ENCODE measurements at regions not wholly inside any gene's neighbourhood (a gene's known extent, or its start where the extent isn't known, plus 50 kb on each side); places are given as distances from the start of the nearest gene placed in this dataset.
A peak's percentile ranks its signal among the peaks of the same experiment; 100 is the strongest.

DNA sequence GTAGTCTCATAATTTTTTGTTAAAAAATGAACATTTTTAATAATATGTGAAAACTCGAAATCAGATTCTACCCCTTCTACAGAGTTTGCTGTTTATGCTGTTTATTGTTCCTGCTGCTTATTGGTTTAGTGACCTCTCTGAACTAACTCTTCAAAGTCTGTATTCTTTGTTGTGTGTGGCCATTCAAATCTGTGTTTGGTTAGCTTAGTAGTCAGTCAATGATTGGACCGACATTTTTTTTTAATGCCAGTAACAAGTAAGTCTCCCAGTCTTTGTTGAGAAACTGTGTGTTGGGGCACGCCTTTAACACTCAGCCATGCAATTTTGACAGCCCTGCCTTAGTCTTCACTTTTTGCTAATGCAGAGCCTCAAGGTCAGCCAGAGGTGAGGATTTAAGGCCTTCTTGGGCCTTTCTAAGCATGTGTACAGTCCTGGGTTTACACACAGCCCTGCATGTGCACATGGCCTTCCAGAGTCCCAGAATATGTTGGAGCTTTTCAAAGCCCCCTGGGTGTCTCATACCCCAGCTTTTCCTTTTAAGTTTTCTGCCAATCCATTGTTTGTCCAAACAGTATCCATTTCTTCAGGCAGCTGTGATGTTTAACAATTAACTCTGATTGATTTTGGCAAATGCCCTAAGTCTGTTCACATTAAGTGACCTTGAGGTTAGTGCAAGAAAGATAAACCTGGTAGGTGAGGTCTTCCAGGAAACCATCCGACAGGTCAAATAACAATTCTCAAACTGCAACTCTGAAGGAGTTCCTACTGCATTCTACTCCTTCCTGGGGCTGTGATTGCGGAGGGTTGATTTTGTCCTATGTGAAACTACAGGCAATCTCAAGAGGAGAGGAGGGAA, 389.3 kb downstream of the PMP22 start:
- no peak for DNase-seq

DNA sequence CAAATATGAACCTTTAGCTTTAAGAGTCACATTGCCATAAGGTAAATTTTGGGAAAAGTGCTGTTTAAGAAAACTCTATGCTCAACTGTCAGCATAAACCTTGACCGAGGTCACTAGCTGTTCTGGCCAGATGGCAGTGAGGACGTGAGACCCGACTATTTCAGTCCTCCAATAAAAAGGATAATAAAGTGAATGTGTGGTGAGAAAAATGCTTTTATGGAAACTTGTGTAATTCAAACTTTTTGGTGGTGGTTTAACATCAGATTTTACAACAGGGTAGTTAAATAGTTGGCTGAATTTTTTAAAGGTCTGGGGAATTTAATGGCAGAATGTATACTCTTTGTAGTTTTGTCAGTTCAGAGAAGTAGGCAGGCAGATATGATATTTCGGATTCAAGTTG, 391.1 kb downstream of the PMP22 start:
- DNase-seq, result no peak

DNA sequence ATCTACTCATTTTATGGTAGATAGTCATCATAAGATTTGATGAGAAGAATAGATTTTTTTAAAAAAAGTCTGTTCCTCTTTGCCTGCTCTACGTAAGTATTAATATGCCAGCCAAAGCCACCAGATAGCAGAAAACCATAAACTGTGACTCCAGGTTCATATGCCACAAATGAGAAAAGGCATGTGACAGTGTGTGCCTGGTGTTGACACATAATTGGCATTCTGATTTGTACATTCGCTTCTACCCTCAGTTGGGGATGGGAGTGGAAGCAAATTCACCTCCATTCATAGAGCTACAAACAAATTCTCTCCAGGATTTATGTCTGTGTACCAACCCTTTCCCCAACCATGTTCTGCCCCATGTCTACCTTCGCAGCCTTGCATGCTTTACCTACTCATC, 391.6 kb downstream of the PMP22 start:
- no peak for DNase-seq

DNA sequence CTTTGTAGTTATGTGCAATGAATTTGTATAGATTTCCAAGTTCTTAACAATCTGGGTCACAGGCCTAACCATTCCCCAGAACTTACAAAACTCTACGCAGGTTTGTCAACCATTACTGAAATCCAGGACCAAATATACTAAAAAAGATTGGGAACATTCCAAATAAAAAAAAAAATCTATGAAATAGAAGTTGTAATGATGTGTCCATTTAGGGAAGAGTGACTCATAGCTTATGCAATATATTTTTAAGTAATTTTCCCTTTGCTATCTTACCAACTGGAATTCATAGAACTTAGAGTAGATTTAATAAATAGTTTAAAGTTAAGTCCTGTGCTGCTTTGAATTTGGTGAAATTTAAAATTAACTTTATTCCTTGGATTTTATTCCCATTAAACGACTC, 393.2 kb downstream of the PMP22 start:
- DNase-seq, result no peak

DNA sequence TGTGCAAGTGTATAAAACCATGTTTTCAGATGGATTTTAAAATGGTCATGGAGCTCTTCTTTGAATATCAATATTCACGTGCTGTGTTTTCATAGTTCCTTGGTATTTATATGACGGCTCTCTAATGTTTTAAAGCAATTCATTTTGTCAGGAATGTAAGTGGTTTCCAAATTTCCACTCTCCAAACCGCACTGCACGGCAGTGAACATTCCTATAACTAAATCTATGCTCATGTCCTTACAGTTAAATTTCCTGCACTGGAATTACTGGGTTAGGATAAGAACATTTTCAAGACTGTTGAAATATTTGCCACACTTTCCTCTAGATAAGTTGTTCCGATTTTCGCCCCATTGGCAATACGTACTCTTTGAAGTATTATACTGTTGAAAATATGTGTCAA, 398.9 kb downstream of the PMP22 start:
- no peak for DNase-seq

DNA sequence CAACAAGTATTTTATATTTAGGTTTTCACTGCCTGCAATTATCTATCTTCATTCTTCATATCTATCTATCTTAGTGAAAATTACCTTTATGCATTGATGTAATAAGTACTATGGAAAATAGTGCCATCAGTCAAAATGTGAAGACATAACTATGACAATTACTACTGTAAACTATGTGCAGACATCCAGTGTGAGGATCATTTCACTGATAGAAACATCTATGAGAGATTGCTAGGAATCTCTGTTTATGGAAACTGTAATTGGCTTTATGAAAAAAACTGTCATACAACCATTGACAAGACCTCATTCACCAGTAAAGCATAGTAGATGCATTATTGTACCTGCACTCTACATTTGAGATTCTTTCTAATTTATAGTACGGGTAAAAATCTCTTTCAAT, 401.0 kb downstream of the PMP22 start:
- DNase-seq, result no peak

DNA sequence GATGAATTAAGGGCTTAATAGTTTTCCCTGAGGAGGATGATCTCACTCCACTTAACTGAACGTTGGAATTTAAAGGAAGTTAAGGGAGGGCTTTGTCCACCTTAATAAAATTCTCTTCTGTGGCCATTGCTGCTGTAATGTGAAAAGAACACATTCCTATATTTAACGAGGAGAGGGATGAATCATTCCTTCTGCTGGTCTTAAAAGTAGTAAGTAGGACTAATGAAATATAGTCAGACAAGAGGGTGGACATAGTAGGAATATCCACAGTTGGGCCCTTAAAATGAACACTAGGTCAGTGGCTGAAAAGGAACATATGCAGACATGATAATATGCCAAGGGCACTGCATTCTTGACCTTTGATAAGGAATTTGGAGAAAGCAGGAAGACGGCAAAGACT, 405.6 kb downstream of the PMP22 start:
- DNase-seq, result no peak

DNA sequence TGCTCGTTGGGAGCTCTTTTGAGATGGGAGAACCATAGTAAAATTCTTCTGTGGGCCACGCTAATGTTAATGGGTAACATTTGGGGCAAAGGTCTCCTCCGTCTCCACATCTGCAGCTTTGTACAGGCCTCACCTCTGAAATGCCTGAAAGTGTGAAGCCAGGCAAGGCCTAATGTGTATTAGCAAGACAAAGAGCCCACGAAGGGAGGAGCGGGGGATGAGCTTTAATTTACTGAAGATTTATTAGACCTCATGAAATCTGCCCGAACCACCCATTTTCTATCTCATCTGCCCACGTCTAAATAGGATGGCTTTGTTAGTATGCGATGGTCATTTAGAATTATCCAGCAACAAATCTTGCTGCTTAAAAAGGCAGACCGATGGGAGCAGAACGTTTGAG, 408.9 kb downstream of the PMP22 start:
- DNase-seq, result no peak

DNA sequence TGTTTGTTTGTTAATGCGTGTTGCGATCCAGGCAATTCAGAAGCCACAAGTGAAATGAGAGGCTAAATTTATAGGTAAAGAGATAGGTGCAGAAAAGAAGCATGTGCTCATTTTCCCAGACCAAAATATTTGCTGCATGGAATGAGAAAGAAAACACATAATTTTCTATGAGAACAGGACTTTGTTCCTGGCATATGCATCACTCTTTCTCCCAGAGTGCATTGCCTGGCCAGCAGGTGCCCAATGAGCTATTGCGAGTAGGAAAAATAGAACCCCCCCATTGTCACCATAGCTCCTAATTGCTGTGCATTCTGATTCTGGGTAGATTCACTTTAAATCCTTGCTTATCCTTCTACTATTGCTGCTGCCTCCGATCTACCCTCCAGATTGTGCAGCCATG, 410.4 kb downstream of the PMP22 start:
- no peak for DNase-seq

DNA sequence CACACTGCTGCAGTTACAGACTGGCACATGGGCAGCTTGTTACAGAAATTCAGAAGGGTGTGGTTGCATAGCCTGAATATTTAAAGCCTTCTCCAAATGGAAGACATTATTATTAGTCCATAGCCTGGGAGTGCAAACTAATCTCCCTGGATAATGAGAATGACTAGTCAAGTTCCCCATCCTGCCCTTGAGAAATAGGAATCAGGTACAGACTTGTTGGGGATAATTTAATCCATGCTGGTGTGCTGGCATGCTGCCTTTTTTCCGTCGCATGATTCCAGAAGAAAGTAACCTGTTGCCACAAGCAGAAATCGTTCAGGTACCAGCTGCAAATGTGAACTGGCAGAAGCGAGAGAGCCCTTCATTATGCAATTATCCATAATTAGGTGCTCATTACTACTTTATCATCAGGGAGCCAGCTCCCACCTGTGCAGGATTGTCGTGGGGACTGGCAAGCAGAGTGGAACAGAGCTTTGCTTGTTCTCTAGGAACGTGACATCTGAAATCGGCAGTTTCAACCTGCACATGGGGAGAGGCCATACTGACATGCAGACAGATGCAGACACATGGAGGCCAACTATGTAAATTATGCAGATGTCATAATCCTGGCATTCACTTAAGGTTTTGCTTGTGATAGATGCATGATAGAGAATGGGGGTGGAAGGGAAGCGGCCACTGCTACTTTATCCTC, 419.4 kb downstream of the PMP22 start:
- no peak for DNase-seq

DNA sequence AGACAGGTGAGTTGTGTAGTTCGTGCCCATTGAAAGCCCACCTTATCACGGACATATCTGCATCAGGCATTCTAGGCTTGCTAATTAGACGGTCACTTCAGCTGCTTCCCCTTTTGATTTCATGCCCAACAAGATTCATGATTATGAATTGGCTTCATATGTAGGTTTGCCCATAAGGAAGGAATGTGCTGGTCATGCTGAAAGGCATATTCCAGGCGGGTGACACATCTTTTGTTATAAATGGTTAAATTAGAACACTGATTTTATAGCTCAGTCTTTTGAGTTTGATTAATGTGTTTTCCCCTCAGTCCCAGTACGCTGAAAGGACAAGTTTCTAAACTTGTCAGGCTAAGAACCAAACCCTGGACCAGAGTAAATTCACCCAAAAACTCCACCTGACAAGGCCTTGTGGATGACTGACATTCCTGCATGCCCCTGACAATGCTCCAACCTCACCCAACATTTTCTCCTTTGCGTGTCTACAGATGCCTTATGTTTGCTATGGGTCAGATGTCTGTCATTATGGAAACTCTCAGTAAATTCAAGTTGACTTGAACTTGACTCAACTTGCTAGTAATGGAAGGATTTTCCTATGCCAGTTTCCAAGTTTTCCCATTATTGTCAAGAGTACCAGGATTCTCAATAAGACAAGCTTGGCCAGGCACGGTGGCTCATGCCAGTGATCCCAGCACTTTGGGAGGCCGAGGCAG, 421.9 kb downstream of the PMP22 start:
- no peak for DNase-seq

DNA sequence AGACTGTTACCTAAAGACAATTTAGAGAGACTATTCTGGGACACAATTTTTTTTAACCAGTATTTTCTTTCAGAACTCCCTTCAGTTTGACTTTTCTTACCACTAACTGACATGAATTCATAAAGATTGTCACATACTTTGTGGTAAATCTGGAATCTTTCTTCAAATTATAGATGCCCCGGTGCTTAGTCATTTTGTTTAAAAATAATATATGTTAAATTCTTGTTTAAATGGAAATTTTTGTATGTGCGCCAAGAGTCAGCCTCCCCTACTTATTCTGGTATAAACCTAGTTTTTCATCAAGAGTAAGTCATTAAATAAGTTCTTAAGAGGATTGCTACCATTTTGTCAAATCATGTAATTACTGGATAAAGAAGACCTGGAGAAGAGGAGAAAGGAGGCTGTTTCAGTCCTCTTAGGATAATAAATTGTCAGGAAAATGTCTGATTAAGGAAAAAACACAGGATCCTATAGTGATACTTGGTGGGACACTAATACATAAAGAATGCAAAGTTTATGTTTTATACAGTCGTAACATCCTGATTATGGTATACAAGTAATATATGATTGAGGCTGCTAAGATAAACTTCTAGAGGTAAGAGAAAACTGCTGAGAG, 424.4 kb downstream of the PMP22 start:
- no peak for DNase-seq

DNA sequence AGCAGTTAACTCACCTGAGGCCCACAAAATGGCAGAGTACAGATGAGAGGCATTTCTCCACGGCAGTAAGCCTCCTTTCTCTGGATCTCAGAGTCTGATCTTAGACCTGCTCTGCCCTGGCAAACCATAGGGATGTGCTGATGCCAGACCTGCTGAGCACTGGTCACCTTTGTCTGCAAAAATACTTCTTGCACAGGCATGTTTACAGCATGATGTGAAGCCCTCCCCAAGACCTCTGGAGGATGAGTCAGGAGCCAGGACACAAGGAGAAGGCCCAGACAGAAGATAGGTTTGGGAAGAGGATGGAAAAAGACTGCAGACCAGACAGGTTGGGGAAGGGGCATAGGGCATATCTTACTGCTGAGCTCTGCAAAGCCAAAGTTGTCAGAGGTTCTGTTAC, 426.6 kb downstream of the PMP22 start:
- no peak for DNase-seq

DNA sequence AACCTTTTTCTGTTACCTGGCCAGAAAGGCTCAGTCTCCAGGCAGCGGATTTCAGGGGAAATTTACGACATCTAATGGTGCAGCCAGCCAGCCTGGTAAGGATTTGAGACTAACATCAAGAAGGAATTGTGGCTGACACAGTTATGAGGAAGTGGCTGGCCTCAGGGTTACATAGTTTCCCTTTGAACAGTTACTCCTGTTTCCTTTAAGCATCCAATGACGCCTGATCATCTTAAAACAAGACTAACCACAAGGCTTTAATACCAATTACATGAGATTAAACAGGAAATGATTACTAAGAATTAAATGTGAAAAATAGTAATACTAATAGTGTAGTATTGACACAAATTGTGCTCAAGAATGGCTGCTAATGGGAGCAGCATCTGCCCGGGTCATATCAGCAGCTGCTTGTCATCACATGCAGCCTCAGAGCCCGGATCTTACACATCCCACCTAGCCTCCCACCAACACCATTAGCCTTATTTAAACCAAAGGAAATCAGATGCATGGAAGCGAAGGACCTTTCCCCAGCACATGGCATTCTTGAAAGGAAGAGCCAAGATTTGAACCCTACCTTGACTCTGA, 431.8 kb downstream of the PMP22 start:
- DNase-seq, result no peak

DNA sequence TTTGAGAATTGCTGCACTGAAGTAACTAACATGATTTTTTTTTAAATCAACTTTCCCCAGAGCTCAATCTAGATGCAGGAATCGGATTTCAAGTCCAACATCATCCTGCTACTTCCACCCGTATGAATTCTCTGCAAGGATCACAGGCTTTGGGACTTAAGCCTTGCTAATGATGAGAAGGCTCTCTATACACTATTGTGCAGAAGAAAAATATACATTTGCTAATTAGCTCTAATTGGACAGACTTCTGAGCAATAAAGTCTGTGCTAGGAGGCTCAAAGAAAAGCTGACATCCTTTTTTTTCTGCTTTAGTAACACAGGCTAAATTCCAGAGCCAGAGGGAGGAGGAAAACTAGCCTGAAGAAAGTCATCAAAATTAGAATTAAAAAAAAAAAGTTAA, 433.6 kb downstream of the PMP22 start:
- no peak for DNase-seq

DNA sequence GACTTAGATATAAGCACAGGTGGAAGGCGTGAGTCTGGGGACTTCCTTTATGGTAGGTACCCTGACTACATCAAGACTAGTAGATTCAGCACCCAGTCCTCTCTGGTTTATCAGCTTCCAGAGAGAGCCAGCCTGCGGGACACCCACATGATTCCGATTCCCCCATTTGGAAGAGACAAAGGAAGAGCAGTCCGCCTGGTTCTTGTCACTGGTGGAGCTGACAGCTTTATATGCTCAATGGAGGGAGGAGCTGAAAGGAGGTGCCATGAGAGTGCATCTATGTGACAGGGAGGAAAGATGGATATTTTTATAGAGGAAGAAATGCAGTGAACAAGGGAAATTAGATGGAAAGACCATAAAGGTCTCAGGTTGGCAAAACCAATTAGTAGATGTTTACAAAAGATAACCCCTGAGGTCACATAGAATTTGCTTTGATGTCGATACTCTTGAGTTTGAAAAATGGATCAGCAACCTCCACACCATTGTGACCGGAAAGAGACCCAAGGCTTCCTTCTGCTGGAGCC, 437.7 kb downstream of the PMP22 start:
- DNase-seq, result no peak

DNA sequence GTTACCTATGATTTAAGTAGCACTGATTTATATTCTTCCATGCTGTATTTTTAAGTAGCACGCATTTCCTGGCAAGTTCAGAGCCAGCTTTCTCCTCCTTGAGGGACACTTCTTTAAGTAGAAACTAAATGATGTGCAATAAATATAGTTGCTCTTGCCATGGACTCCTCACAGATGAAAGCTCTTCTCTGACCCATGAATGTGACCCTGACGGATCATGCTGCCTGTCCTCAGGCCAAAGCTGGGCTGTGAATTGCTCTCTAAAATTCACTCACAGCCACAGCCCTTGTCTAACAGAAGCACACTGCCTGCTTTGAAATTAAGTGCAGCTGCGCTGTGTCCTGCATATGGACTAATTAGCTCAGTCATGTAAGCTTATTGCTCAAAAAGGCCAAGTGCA, 438.8 kb downstream of the PMP22 start:
- no peak for DNase-seq

DNA sequence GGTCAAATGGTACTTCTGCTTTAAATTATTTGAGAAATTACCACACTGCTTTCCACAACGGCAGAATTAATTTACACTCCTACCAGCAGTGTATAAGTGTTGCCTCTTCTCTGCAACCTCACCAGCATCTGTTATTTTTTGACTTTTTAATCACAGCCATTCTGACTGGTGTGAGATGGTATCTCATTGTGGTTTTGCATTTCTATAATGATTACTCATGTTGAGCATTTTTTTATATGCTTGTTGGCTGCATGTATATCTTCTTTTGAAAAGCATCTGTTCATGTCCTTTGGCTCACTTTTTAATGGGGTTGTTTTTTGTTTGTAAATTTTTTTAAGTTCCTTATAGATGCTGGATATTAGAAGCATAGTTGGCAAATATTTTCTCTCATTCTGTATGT, 446.7 kb downstream of the PMP22 start:
- no peak for DNase-seq

DNA sequence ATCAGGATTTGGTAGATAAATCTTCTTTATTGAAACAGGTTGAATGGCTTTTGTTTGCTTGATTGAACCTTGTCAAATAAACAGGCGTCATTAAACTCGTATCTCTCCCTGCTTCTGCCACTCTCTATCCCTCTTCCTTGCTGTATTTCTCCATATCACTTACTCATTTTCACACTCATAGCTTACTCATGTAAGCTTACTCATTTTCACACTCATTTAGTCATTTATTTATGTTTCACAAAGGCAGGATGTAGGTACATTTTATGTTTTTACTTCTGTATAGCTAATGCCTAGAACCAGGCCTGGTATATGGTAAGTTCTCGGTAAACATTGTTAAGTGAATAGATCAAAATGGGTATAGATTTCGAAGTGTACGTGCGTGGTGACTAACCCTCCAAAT, 450.0 kb downstream of the PMP22 start:
- no peak for DNase-seq

DNA sequence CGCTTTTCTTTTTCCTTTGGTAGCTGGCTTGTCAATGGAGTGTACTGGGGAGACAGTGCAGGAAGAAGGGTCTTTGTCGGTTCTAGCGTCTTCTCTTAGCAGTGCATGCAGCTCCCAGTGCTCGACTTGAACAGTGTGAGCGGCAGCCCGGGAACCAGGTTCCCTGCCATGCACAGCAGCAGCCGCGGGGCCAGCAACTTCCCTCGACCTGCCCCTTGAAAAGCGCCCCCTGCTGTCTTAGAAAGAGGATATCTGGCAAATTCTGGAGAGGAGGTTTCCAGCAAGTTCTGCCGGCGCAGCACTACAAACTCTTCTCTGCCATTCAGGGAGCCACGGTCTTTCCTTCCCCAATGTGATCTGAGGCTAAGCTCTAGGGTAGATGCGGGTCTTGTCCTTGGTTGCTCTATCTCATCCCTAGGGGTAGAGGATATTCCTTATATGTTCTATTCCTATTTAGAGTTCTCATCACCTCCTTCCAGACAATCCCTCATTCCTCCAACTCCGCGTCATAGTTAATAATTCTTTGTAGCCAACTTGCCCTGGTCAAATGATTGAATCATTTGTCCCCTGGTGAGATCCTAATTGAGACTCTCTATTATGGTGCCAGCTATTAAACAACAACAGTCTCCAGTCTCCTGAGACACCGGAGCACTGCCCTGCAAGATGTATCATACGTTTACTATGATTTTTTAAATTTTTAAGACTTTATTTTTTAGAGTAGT, 451.3 kb downstream of the PMP22 start:
- peak; percentile 27 for DNase-seq

DNA sequence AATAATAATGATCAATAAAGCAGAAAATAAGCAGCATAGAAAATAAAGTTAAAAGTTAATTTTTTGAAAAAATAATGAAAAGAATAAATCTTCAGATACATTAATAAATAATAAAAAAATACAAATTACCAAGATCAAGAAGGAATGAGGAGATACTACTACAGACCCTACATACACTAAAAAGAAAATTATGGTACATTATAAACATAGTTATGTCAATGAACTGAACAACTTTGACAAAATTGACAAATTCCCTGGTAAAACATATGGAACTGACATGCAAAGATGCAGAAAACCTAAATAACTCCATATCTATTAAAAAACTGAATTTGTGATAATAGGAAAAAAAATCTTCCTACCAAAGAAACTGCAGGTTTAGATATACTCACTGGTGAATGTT, 456.7 kb downstream of the PMP22 start:
- DNase-seq, result no peak

DNA sequence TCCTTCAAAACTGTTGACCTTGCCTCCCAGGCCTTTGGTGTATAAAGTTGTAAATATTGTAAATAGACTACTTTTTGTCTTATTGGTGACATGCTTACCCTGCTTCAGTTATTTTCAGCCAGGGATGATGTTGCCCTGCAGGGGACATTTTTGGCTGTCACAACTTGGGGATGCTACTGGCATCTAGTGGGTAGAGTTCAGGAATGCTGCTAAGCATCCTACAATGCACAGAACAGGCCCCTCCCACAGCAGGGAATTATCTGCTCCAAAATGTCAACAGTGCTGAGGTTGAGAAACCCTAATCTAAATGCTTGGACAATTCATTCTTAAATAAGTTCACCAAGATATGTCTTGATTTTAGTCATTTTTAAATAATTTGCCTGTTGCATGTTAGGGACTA, 459.8 kb downstream of the PMP22 start:
- no peak for DNase-seq

Data from CD4-positive, alpha-beta T cell treated with Interleukin-10 for 1 hour (primary cell).